Ishikawa (cell line): ENCODE measurements at regions not wholly inside any gene's neighbourhood (a gene's known extent, or its start where the extent isn't known, plus 50 kb on each side); places are given as distances from the start of the nearest gene placed in this dataset.

Source experiments
- CEBPB ChIP-seq: IDR thresholded peaks from 2 replicates; pipeline ENCODE4 v1.6.1; 2012
- CREB1 ChIP-seq: IDR thresholded peaks from 2 replicates; pipeline ENCODE4 v1.6.1; 2012; ENCODE audit warnings: low read depth
- EGR1 ChIP-seq: IDR thresholded peaks from 2 replicates; pipeline ENCODE4 v1.6.1; 2012
- EP300 ChIP-seq: IDR thresholded peaks from 2 replicates; pipeline ENCODE4 v1.6.1; 2012; ENCODE audit warnings: borderline replicate concordance
- FOXM1 ChIP-seq: IDR thresholded peaks from 2 replicates; pipeline ENCODE4 v1.6.1; 2012; ENCODE audit warnings: low read depth, borderline replicate concordance
- NFIC ChIP-seq: IDR thresholded peaks from 2 replicates; pipeline ENCODE4 v1.6.1; 2012
- RAD21 ChIP-seq: IDR thresholded peaks from 2 replicates; pipeline ENCODE4 v1.6.1; 2012; ENCODE audit warnings: low read depth
- TAF1 ChIP-seq: IDR thresholded peaks from 2 replicates; pipeline ENCODE4 v1.6.1; 2012; ENCODE audit warnings: low read depth, mild to moderate bottlenecking
- TCF12 ChIP-seq: IDR thresholded peaks from 2 replicates; pipeline ENCODE4 v1.6.1; 2012; ENCODE audit warnings: low read depth
- TEAD4 ChIP-seq: IDR thresholded peaks from 2 replicates; pipeline ENCODE4 v1.6.1; 2012
- YY1 ChIP-seq: IDR thresholded peaks from 2 replicates; pipeline ENCODE4 v1.6.1; 2012; ENCODE audit warnings: low read depth
- ZBTB7A ChIP-seq: IDR thresholded peaks from 2 replicates; pipeline ENCODE4 v1.6.1; 2012; ENCODE audit warnings: low read depth
- TF ChIP-seq, protein P1 (sequence below): IDR thresholded peaks from 2 replicates; pipeline ENCODE4 v1.6.1; 2012
- TF ChIP-seq, protein P2 (sequence below): IDR thresholded peaks from 2 replicates; pipeline ENCODE4 v1.6.1; 2012; ENCODE audit warnings: low read depth, mild to moderate bottlenecking
- TF ChIP-seq, protein P3 (sequence below): IDR thresholded peaks from 2 replicates; pipeline ENCODE4 v1.6.1; 2012

GRCh38 chr4:123535037-123535748 is 138.6 kb downstream of the SPRY1 start:
- TF ChIP-seq CREB1: no peak
- no peak for TF ChIP-seq FOXM1
- TF ChIP-seq TEAD4: no peak
- TF ChIP-seq, protein P1, sequence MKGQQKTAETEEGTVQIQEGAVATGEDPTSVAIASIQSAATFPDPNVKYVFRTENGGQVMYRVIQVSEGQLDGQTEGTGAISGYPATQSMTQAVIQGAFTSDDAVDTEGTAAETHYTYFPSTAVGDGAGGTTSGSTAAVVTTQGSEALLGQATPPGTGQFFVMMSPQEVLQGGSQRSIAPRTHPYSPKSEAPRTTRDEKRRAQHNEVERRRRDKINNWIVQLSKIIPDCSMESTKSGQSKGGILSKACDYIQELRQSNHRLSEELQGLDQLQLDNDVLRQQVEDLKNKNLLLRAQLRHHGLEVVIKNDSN: no peak
- TF ChIP-seq NFIC: no peak
- no peak for TF ChIP-seq TAF1
- TF ChIP-seq EGR1: no peak
- TF ChIP-seq, protein P2, sequence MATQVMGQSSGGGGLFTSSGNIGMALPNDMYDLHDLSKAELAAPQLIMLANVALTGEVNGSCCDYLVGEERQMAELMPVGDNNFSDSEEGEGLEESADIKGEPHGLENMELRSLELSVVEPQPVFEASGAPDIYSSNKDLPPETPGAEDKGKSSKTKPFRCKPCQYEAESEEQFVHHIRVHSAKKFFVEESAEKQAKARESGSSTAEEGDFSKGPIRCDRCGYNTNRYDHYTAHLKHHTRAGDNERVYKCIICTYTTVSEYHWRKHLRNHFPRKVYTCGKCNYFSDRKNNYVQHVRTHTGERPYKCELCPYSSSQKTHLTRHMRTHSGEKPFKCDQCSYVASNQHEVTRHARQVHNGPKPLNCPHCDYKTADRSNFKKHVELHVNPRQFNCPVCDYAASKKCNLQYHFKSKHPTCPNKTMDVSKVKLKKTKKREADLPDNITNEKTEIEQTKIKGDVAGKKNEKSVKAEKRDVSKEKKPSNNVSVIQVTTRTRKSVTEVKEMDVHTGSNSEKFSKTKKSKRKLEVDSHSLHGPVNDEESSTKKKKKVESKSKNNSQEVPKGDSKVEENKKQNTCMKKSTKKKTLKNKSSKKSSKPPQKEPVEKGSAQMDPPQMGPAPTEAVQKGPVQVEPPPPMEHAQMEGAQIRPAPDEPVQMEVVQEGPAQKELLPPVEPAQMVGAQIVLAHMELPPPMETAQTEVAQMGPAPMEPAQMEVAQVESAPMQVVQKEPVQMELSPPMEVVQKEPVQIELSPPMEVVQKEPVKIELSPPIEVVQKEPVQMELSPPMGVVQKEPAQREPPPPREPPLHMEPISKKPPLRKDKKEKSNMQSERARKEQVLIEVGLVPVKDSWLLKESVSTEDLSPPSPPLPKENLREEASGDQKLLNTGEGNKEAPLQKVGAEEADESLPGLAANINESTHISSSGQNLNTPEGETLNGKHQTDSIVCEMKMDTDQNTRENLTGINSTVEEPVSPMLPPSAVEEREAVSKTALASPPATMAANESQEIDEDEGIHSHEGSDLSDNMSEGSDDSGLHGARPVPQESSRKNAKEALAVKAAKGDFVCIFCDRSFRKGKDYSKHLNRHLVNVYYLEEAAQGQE: no peak
- no peak for TF ChIP-seq YY1
- no peak for TF ChIP-seq RAD21
- no peak for TF ChIP-seq TCF12
- no peak for TF ChIP-seq ZBTB7A
- TF ChIP-seq, protein P3, sequence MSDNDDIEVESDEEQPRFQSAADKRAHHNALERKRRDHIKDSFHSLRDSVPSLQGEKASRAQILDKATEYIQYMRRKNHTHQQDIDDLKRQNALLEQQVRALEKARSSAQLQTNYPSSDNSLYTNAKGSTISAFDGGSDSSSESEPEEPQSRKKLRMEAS: no peak
- TF ChIP-seq EP300: no peak
- TF ChIP-seq CEBPB: no peak

DNA sequence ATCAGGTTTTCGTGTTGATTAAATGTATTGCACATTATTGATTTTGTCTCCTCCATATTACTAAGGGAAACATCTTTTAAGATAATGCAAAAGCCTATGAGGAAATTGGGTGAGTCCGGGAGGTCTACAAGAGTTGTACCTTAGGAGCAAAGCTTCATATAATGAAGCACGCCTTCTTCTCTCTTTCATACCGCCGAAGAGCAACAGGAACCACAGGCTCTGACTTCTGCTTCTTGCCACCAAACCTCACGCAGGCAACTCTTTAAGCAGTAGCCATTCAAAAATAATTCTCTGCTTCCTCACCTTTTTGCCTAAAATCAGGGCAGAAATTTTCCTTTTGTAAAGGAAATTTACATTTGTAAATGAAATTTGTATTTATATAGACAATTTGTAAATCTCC is 139.6 kb downstream of the SPRY1 start:
- TF ChIP-seq TCF12 (no peak), CREB1 (no peak), NFIC (no peak), RAD21 (no peak), EGR1 (no peak)
- TF ChIP-seq, protein P1: no peak
- TF ChIP-seq, protein P2: no peak

DNA sequence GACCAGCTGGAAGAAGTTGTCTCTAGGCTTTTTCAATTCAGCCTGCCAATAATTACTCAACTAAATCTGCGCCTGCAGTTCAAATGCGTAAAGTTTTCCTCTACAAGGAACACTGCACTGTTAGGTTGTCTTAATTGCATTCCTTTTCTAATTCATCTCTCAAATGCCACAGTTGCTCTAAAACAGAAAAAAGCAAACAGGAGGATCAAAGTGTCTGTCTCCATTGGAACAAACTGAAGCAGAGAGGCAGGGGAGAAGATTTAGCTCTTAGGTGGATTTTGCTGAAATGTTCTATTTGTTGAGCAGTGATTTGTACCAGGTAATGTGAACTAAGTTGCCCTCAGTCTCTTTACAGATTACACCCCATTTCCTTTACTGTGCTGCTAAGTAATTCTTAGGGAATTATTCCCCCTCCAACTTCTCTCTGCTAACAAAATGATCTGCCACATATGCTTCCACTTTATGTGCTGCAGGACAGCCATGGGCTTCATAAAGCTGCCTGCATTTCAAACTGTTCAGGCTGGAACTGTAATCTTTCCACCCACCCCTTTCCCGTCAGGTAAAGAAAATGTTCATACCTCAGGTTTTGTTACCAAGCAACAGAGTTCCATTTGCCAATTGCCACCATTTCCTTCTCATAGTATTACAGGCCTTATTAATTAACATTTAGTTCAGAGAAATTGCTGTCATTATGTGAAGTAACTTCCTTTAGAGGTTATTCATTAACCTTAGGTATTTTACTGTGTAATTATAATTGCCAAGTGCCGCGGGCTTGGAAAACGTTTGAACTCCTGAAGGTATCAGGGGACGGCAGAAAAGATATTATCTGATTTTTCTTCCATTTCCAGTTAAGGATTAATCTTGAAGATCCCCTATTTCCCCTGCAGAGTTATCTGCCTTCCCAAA is 149.3 kb downstream of the SPRY1 start:
- TF ChIP-seq, protein P1: no peak
- TF ChIP-seq NFIC (peak; percentile 46; the same call in 1 of the 2 replicates), EP300 (peak; percentile 57; the same call in 1 of the 2 replicates)

GRCh38 chr4:123546573-123547060 is 150.0 kb downstream of the SPRY1 start:
- TF ChIP-seq, protein P2: no peak
- peak; percentile 43; the same call in 1 of the 2 replicates for TF ChIP-seq CEBPB
